GM23338 (cell line): ENCODE measurements at regions not wholly inside any gene's neighbourhood (a gene's known extent, or its start where the extent isn't known, plus 50 kb on each side); places are given as distances from the start of the nearest gene placed in this dataset.

ENCODE experiments used
- ATAC-seq: fragments of 200-7000 bp; cut with Tn5 transposase; 3 replicates; pipeline ENCODE4 v1.9.1; 2020
- DNase-seq: peaks from one replicate; pipeline ENCODE4 v3.0.0-alpha.2; 2015; ENCODE audit warnings: low spot score
- H2AFZ ChIP-seq: fragments of 200-600 bp; sonication (generic); 2 replicates; pipeline ENCODE4 v1.8.0; 2016; ENCODE audit warnings: antibody characterized with exemption, mild to moderate bottlenecking, moderate library complexity
- H3F3A ChIP-seq: fragments of 200-600 bp; sonication (generic); replicated peaks from 2 replicates; pipeline ENCODE4 v1.8.0; 2017; ENCODE audit warnings: antibody characterized with exemption, mixed run types, low read depth
- H3K27ac ChIP-seq: fragments of 200-600 bp; sonication (generic); 2 replicates; pipeline ENCODE4 v1.6.1; 2016; ENCODE audit warnings: low read depth
- H3K27me3 ChIP-seq: fragments of 200-600 bp; sonication (generic); 2 replicates; pipeline ENCODE4 v1.8.0; 2016; ENCODE audit warnings: mild to moderate bottlenecking, mixed run types, moderate library complexity; ENCODE audit not compliant: insufficient read depth
- H3K36me3 ChIP-seq: fragments of 200-600 bp; sonication (generic); 2 replicates; pipeline ENCODE4 v1.8.0; 2016; ENCODE audit warnings: mild to moderate bottlenecking; ENCODE audit not compliant: insufficient read depth
- H3K4me1 ChIP-seq: fragments of 200-600 bp; sonication (generic); 2 replicates; pipeline ENCODE4 v1.8.0; 2016; ENCODE audit warnings: mild to moderate bottlenecking, moderate library complexity; ENCODE audit not compliant: insufficient read depth
- H3K4me2 ChIP-seq: fragments of 200-600 bp; sonication (generic); 2 replicates; pipeline ENCODE4 v1.7.1; 2017; ENCODE audit warnings: mixed run types
- H3K4me3 ChIP-seq: fragments of 200-600 bp; sonication (generic); 2 replicates; pipeline ENCODE4 v1.6.1; 2016; ENCODE audit warnings: mixed run types
- H3K79me2 ChIP-seq: fragments of 200-600 bp; sonication (generic); replicated peaks from 2 replicates; pipeline ENCODE4 v1.8.0; 2017; ENCODE audit warnings: mild to moderate bottlenecking; ENCODE audit not compliant: insufficient read depth
- H3K9me2 ChIP-seq: fragments of 200-600 bp; sonication (generic); 2 replicates; pipeline ENCODE4 v1.8.0; 2017; ENCODE audit not compliant: insufficient read depth
- H4K20me1 ChIP-seq: fragments of 200-600 bp; sonication (generic); replicated peaks from 2 replicates; pipeline ENCODE4 v1.8.0; 2017; ENCODE audit warnings: mild to moderate bottlenecking; ENCODE audit not compliant: insufficient read depth
- H3K27ac Mint-ChIP-seq: 2 replicates; pipeline ENCODE4 v1.8.0; 2020; ENCODE audit warnings: inconsistent platforms, mild to moderate bottlenecking, moderate library complexity, mixed read lengths
- H3K27me3 Mint-ChIP-seq: 3 replicates; pipeline ENCODE4 v1.8.0; 2022; ENCODE audit warnings: low read depth, mild to moderate bottlenecking, moderate library complexity, mixed read lengths, inconsistent platforms; ENCODE audit not compliant: insufficient read depth, poor library complexity
- H3K36me3 Mint-ChIP-seq: 3 replicates; pipeline ENCODE4 v1.8.0; 2021; ENCODE audit warnings: low read depth, mild to moderate bottlenecking, inconsistent platforms, moderate library complexity, mixed read lengths
- H3K4me1 Mint-ChIP-seq: 3 replicates; pipeline ENCODE4 v1.8.0; 2020; ENCODE audit warnings: mild to moderate bottlenecking, inconsistent platforms, mixed read lengths
- H3K4me3 Mint-ChIP-seq: 3 replicates; pipeline ENCODE4 v1.8.0; 2021; ENCODE audit warnings: moderate library complexity, mild to moderate bottlenecking, inconsistent platforms, mixed read lengths
- H3K9me3 Mint-ChIP-seq: 3 replicates; pipeline ENCODE4 v1.8.0; 2020; ENCODE audit warnings: moderate library complexity, mild to moderate bottlenecking, inconsistent platforms, mixed read lengths
- CREB1 ChIP-seq: fragments of 250-450 bp; sonication (Bioruptor Pico); IDR thresholded peaks from 2 replicates; pipeline ENCODE4 v1.5.0; 2020; ENCODE audit warnings: low read depth, mild to moderate bottlenecking, moderate library complexity
- EZH2 ChIP-seq: fragments of 200-600 bp; sonication (generic); IDR thresholded peaks from one replicate; pipeline ENCODE4 v1.8.0; 2017; ENCODE audit warnings: antibody characterized with exemption, mild to moderate bottlenecking, low read depth; ENCODE audit not compliant: unreplicated experiment
- JUNB ChIP-seq: IDR thresholded peaks from one replicate; pipeline ENCODE4 v1.6.1; 2016; ENCODE audit warnings: antibody characterized with exemption; ENCODE audit not compliant: unreplicated experiment
- NANOG ChIP-seq: IDR thresholded peaks from 2 replicates; pipeline ENCODE4 v1.6.1; 2016; ENCODE audit warnings: antibody characterized with exemption, borderline replicate concordance
- ZNF114 ChIP-seq: fragments of 250-450 bp; sonication (Bioruptor Pico); IDR thresholded peaks from 2 replicates; pipeline ENCODE4 v1.5.0; 2020; ENCODE audit warnings: mild to moderate bottlenecking, moderate library complexity
- ZNF331 ChIP-seq: fragments of 250-450 bp; sonication (Bioruptor Pico); IDR thresholded peaks from 2 replicates; pipeline ENCODE4 v1.5.0; 2020; ENCODE audit warnings: low read depth, mild to moderate bottlenecking, moderate library complexity
- TF ChIP-seq, protein P1 (sequence below): fragments of 250-450 bp; sonication (Bioruptor Pico); IDR thresholded peaks from 2 replicates; pipeline ENCODE4 v1.5.0; 2020; ENCODE audit warnings: mild to moderate bottlenecking, moderate library complexity
- TF ChIP-seq, protein P2 (sequence below): IDR thresholded peaks from one replicate; pipeline ENCODE4 v1.6.1; 2018; ENCODE audit warnings: antibody characterized with exemption; ENCODE audit not compliant: unreplicated experiment
- TF ChIP-seq, protein P3 (sequence below), 2 experiments: fragments of 200-600 bp in 1 of 2; sonication (generic) in 1 of 2; conservative IDR thresholded peaks; 2 replicates each; pipeline versions ENCODE4 v1.5.1 to v1.6.1; 2016 to 2017; ENCODE audit warnings: antibody characterized with exemption in 2 of 2, low read depth in 2 of 2, mild to moderate bottlenecking in 2 of 2, moderate library complexity in 1 of 2
- TF ChIP-seq, protein P4 (sequence below): IDR thresholded peaks from 2 replicates; pipeline ENCODE4 v1.6.1; 2016; ENCODE audit warnings: antibody characterized with exemption

DNA sequence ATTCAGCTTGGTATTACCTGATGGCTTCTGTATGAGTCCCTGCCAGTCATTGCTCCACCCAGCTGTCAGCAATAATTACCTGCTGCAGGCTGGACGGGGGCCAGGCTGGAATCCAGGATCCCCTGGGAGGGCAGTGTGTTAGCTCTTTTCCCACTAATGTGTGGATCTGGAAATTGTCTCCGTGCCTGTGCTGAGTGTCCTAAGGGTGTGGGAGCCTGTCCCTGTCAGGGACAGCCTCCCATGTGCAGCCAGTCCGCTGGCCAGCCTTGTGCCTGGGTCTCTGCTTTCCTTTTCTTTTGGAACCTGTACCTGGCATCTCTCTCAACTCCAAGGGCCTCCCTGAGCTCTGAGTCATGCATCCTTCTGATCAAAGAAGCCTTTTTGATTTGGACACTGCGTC, 107.2 kb upstream of the SPRED2 start:
- Histone ChIP-seq H3K27me3 (no peaks in the 10 kb centered on the region), H4K20me1 (no peaks in the 10 kb centered on the region), H3K36me3 (no peaks in the 10 kb centered on the region), H2AFZ (no peak overlapping the region), H3K79me2 (no peaks in the 10 kb centered on the region), H3F3A (no peaks in the 10 kb centered on the region), H3K4me3 (no peak overlapping the region), H3K27ac (no peak overlapping the region), H3K9me2 (peaks cover 6% of the 10 kb centered on the region; the same call in 1 of the 2 replicates), H3K4me2 (no peak overlapping the region), H3K4me1 (no peaks in the 10 kb centered on the region)
- H3K27ac Mint-ChIP-seq: no peak overlapping the region
- TF ChIP-seq CREB1 (CRISPR knock-in tag) (no peak), JUNB (no peak), ZNF114 (CRISPR knock-in tag) (no peak), NANOG (no peak), ZNF331 (CRISPR knock-in tag) (no peak), EZH2 (no peak)
- TF ChIP-seq, protein P1, sequence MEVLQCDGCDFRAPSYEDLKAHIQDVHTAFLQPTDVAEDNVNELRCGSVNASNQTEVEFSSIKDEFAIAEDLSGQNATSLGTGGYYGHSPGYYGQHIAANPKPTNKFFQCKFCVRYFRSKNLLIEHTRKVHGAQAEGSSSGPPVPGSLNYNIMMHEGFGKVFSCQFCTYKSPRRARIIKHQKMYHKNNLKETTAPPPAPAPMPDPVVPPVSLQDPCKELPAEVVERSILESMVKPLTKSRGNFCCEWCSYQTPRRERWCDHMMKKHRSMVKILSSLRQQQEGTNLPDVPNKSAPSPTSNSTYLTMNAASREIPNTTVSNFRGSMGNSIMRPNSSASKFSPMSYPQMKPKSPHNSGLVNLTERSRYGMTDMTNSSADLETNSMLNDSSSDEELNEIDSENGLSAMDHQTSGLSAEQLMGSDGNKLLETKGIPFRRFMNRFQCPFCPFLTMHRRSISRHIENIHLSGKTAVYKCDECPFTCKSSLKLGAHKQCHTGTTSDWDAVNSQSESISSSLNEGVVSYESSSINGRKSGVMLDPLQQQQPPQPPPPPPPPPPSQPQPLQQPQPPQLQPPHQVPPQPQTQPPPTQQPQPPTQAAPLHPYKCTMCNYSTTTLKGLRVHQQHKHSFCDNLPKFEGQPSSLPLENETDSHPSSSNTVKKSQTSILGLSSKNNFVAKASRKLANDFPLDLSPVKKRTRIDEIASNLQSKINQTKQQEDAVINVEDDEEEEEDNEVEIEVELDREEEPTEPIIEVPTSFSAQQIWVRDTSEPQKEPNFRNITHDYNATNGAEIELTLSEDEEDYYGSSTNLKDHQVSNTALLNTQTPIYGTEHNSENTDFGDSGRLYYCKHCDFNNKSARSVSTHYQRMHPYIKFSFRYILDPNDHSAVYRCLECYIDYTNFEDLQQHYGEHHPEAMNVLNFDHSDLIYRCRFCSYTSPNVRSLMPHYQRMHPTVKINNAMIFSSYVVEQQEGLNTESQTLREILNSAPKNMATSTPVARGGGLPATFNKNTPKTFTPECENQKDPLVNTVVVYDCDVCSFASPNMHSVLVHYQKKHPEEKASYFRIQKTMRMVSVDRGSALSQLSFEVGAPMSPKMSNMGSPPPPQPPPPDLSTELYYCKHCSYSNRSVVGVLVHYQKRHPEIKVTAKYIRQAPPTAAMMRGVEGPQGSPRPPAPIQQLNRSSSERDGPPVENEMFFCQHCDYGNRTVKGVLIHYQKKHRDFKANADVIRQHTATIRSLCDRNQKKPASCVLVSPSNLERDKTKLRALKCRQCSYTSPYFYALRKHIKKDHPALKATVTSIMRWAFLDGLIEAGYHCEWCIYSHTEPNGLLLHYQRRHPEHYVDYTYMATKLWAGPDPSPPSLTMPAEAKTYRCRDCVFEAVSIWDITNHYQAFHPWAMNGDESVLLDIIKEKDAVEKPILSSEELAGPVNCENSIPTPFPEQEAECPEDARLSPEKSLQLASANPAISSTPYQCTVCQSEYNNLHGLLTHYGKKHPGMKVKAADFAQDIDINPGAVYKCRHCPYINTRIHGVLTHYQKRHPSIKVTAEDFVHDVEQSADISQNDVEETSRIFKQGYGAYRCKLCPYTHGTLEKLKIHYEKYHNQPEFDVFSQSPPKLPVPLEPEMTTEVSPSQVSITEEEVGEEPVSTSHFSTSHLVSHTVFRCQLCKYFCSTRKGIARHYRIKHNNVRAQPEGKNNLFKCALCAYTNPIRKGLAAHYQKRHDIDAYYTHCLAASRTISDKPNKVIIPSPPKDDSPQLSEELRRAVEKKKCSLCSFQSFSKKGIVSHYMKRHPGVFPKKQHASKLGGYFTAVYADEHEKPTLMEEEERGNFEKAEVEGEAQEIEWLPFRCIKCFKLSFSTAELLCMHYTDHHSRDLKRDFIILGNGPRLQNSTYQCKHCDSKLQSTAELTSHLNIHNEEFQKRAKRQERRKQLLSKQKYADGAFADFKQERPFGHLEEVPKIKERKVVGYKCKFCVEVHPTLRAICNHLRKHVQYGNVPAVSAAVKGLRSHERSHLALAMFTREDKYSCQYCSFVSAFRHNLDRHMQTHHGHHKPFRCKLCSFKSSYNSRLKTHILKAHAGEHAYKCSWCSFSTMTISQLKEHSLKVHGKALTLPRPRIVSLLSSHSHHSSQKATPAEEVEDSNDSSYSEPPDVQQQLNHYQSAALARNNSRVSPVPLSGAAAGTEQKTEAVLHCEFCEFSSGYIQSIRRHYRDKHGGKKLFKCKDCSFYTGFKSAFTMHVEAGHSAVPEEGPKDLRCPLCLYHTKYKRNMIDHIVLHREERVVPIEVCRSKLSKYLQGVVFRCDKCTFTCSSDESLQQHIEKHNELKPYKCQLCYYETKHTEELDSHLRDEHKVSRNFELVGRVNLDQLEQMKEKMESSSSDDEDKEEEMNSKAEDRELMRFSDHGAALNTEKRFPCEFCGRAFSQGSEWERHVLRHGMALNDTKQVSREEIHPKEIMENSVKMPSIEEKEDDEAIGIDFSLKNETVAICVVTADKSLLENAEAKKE (CRISPR knock-in tag): no peak
- TF ChIP-seq, protein P2, sequence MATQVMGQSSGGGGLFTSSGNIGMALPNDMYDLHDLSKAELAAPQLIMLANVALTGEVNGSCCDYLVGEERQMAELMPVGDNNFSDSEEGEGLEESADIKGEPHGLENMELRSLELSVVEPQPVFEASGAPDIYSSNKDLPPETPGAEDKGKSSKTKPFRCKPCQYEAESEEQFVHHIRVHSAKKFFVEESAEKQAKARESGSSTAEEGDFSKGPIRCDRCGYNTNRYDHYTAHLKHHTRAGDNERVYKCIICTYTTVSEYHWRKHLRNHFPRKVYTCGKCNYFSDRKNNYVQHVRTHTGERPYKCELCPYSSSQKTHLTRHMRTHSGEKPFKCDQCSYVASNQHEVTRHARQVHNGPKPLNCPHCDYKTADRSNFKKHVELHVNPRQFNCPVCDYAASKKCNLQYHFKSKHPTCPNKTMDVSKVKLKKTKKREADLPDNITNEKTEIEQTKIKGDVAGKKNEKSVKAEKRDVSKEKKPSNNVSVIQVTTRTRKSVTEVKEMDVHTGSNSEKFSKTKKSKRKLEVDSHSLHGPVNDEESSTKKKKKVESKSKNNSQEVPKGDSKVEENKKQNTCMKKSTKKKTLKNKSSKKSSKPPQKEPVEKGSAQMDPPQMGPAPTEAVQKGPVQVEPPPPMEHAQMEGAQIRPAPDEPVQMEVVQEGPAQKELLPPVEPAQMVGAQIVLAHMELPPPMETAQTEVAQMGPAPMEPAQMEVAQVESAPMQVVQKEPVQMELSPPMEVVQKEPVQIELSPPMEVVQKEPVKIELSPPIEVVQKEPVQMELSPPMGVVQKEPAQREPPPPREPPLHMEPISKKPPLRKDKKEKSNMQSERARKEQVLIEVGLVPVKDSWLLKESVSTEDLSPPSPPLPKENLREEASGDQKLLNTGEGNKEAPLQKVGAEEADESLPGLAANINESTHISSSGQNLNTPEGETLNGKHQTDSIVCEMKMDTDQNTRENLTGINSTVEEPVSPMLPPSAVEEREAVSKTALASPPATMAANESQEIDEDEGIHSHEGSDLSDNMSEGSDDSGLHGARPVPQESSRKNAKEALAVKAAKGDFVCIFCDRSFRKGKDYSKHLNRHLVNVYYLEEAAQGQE: no peak
- TF ChIP-seq, protein P3, sequence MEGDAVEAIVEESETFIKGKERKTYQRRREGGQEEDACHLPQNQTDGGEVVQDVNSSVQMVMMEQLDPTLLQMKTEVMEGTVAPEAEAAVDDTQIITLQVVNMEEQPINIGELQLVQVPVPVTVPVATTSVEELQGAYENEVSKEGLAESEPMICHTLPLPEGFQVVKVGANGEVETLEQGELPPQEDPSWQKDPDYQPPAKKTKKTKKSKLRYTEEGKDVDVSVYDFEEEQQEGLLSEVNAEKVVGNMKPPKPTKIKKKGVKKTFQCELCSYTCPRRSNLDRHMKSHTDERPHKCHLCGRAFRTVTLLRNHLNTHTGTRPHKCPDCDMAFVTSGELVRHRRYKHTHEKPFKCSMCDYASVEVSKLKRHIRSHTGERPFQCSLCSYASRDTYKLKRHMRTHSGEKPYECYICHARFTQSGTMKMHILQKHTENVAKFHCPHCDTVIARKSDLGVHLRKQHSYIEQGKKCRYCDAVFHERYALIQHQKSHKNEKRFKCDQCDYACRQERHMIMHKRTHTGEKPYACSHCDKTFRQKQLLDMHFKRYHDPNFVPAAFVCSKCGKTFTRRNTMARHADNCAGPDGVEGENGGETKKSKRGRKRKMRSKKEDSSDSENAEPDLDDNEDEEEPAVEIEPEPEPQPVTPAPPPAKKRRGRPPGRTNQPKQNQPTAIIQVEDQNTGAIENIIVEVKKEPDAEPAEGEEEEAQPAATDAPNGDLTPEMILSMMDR (conservative IDR thresholded peaks at IDR 0.05; ENCODE audit: low read depth in 2 of 2): no peak
- TF ChIP-seq, protein P4, sequence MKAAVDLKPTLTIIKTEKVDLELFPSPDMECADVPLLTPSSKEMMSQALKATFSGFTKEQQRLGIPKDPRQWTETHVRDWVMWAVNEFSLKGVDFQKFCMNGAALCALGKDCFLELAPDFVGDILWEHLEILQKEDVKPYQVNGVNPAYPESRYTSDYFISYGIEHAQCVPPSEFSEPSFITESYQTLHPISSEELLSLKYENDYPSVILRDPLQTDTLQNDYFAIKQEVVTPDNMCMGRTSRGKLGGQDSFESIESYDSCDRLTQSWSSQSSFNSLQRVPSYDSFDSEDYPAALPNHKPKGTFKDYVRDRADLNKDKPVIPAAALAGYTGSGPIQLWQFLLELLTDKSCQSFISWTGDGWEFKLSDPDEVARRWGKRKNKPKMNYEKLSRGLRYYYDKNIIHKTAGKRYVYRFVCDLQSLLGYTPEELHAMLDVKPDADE: no peak
- no peak for DNase-seq
- no peaks in the 10 kb centered on the region for H3K4me1 Mint-ChIP-seq
- H3K27me3 Mint-ChIP-seq: no peaks in the 10 kb centered on the region
- H3K4me3 Mint-ChIP-seq: no peak overlapping the region
- no peaks in the 10 kb centered on the region for H3K36me3 Mint-ChIP-seq
- no peaks in the 10 kb centered on the region for H3K9me3 Mint-ChIP-seq
- ATAC-seq: no peak
